Psoas muscle (tissue), 7 donors: ENCODE measurements at regions not wholly inside any gene's neighbourhood (a gene's known extent, or its start where the extent isn't known, plus 50 kb on each side); places are given as distances from the start of the nearest gene placed in this dataset.

ENCODE experiments used
- ATAC-seq, 4 donors: fragments of 200-7000 bp; cut with Tn5 transposase; one replicate each; pipeline ENCODE4 v1.9.1; 2020; ENCODE audit warnings: moderate library complexity in 3 of 4, mild to moderate bottlenecking in 2 of 4
- DNase-seq, 2 donors: peaks; one replicate each; pipeline ENCODE4 v3.0.0-alpha.2; 2020
- H3K27ac ChIP-seq: fragments of 200-600 bp; one replicate; pipeline ENCODE4 v1.8.0; 2022
- H3K27me3 ChIP-seq, 3 donors: fragments of 200-600 bp in 1 of 3; one replicate each; pipeline versions ENCODE4 v1.6.1 to v1.8.0; 2013 to 2022; ENCODE audit warnings: low read length in 2 of 3, mild to moderate bottlenecking in 2 of 3, moderate library complexity in 1 of 3; ENCODE audit not compliant: insufficient read depth in 3 of 3
- H3K36me3 ChIP-seq, 2 donors: fragments of 200-600 bp in 1 of 2; one replicate each; pipeline versions ENCODE4 v1.6.1 to v1.8.0; 2013 to 2022; ENCODE audit warnings: low read depth in 1 of 2, mild to moderate bottlenecking in 1 of 2, moderate library complexity in 1 of 2; ENCODE audit not compliant: insufficient read depth in 1 of 2
- H3K4me1 ChIP-seq: fragments of 200-600 bp; one replicate; pipeline ENCODE4 v1.8.0; 2022
- H3K4me3 ChIP-seq: fragments of 200-600 bp; one replicate; pipeline ENCODE4 v1.8.0; 2022; ENCODE audit warnings: mild to moderate bottlenecking
- H3K9me3 ChIP-seq: fragments of 200-600 bp; one replicate; pipeline ENCODE4 v1.8.0; 2022
- CTCF ChIP-seq: fragments of 200-600 bp; IDR thresholded peaks from one replicate; pipeline ENCODE4 v1.8.0; 2022; ENCODE audit warnings: antibody characterized with exemption
- WGBS, 3 donors: extraction: QIAGEN DNeasy Blood & Tissue Kit; methylation state at CpG; one replicate each; pipeline versions ENCODE4 v1.1.6 to v1.1.7; 2013; 5-methylcytosine and 5-hydroxymethylcytosine counted together
- intact Hi-C, 2 donors: fragments of 100-400 bp; cut with DNase I; formaldehyde crosslinking; loops; one replicate each; pipeline versions ENCODE4 v1.11.0 to v1.14.2; 2022
- donor health status: healthy with polysubstance abuse.
- donor health status: DM: no; HTN: no; CAD: no; lungs with moderate emphysema.
- donor health status: Bipolar disorder and iron deficiency.
- donor health status: healthy.
- donor health status: DM: yes; HTN: yes; CAD: no.
- donor health status: DM: no; HTN: no; CAD: no.
- donor health status: DM: yes; HTN: yes; CAD: no.

GRCh38 chr3:153591561-153592245 is 429.7 kb downstream of the RAP2B start:
- ATAC-seq (no peak), DNase-seq (no peak)
- Histone ChIP-seq H3K27me3 (no peaks in the 10 kb centered on the region), H3K9me3 (no peaks in the 10 kb centered on the region), H3K4me3 (no peak overlapping the region), H3K27ac (no peak overlapping the region), H3K36me3 (no peaks in the 10 kb centered on the region), H3K4me1 (no peaks in the 10 kb centered on the region)
- no peak for TF ChIP-seq CTCF
- intact Hi-C loops: no loop called here
- WGBS, 3 donors: 76 to 86% (median 76%) methylated on average over 1 of the region's 1 CpG

GRCh38 chr3:153595186-153595815 is 433.3 kb downstream of the RAP2B start:
- no peaks in the 10 kb centered on the region for H3K9me3 ChIP-seq
- peak; percentile 42 for TF ChIP-seq CTCF
- ATAC-seq (no peak), DNase-seq (no peak)
- no peaks in the 10 kb centered on the region for H3K27me3 ChIP-seq
- no peaks in the 10 kb centered on the region for H3K4me1 ChIP-seq
- H3K36me3 ChIP-seq: no peaks in the 10 kb centered on the region
- intact Hi-C loops: no loop called here
- no peak overlapping the region for H3K4me3 ChIP-seq
- no peak overlapping the region for H3K27ac ChIP-seq

GRCh38 chr3:153596401-153596800 is 434.4 kb downstream of the RAP2B start:
- DNase-seq (no peak), ATAC-seq (no peak)
- no peaks in the 10 kb centered on the region for H3K36me3 ChIP-seq
- intact Hi-C loops: no loop called here
- H3K4me1 ChIP-seq: no peaks in the 10 kb centered on the region
- no peak overlapping the region for H3K4me3 ChIP-seq
- H3K27ac ChIP-seq: no peak overlapping the region
- 90 to 91% (median 91%) methylated on average over 4 of the region's 4 CpGs for WGBS, 3 donors
- H3K27me3 ChIP-seq: no peaks in the 10 kb centered on the region
- H3K9me3 ChIP-seq: no peaks in the 10 kb centered on the region
- TF ChIP-seq CTCF: no peak

GRCh38 chr3:153599685-153600084 is 437.7 kb downstream of the RAP2B start:
- Histone ChIP-seq H3K27ac (no peak overlapping the region), H3K36me3 (no peaks in the 10 kb centered on the region), H3K4me1 (no peaks in the 10 kb centered on the region), H3K9me3 (no peaks in the 10 kb centered on the region), H3K4me3 (no peak overlapping the region), H3K27me3 (no peaks in the 10 kb centered on the region)
- no peak for TF ChIP-seq CTCF
- DNase-seq: no peak
- intact Hi-C loops: no loop called here
- ATAC-seq: no peak
- WGBS, 3 donors: 23 to 34% (median 29%) methylated on average over 2 of the region's 2 CpGs

GRCh38 chr3:153600896-153601295 is 438.9 kb downstream of the RAP2B start:
- intact Hi-C loops: no loop called here
- no peak for ATAC-seq

More at GRCh38 chr3:153600896-153601295, 438.9 kb downstream of the RAP2B start:
- 60 to 68% (median 62%) methylated on average over 2 of the region's 2 CpGs for WGBS, 3 donors
- Histone ChIP-seq H3K36me3 (no peaks in the 10 kb centered on the region), H3K4me3 (no peak overlapping the region), H3K27ac (no peak overlapping the region), H3K4me1 (no peaks in the 10 kb centered on the region), H3K9me3 (no peaks in the 10 kb centered on the region), H3K27me3 (peaks cover 0 to 2% (median 0%) of the 10 kb centered on the region in 3 donors)
- no peak for TF ChIP-seq CTCF
- DNase-seq: no peak
